GM18502 (cell line): ENCODE measurements at regions not wholly inside any gene's neighbourhood (a gene's known extent, or its start where the extent isn't known, plus 50 kb on each side); places are given as distances from the start of the nearest gene placed in this dataset.

Experiments
- ATAC-seq: cut with Tn5 transposase; IDR thresholded peaks from one replicate; pipeline ENCODE4 v1.9.1; 2021; ENCODE audit warnings: mild to moderate bottlenecking; ENCODE audit not compliant: unreplicated experiment, poor library complexity

GRCh38 chr3:10695595-10696285, 120.3 kb upstream of the SLC6A11 start:
- no peak for ATAC-seq

GRCh38 chr3:10697918-10698317, 118.1 kb upstream of the SLC6A11 start:
- ATAC-seq = no peak

- no peak for ATAC-seq
Measured at GRCh38 chr3:10700821-10701220, 115.2 kb upstream of the SLC6A11 start.

GRCh38 chr3:10702961-10703740, 112.9 kb upstream of the SLC6A11 start:
- no peak for ATAC-seq

GRCh38 chr3:10703875-10704274, 112.2 kb upstream of the SLC6A11 start:
- no peak for ATAC-seq

- ATAC-seq = no peak
Measured at GRCh38 chr3:10706156-10706739, 109.8 kb upstream of the SLC6A11 start.

- no peak for ATAC-seq
Measured at GRCh38 chr3:10706740-10707399, 109.2 kb upstream of the SLC6A11 start.

- no peak for ATAC-seq
Measured at GRCh38 chr3:10707400-10708215, 108.4 kb upstream of the SLC6A11 start.

- ATAC-seq = no peak
Measured at GRCh38 chr3:10708216-10708893, 107.7 kb upstream of the SLC6A11 start.

GRCh38 chr3:10709110-10709781, 106.8 kb upstream of the SLC6A11 start:
- no peak for ATAC-seq

- ATAC-seq = no peak
Measured at GRCh38 chr3:10712121-10712520, 103.9 kb upstream of the SLC6A11 start.

- ATAC-seq = no peak
Measured at GRCh38 chr3:10713656-10714055, 102.4 kb upstream of the SLC6A11 start.

- no peak for ATAC-seq
Measured at GRCh38 chr3:10715886-10716285, 100.1 kb upstream of the SLC6A11 start.

- no peak for ATAC-seq
Measured at GRCh38 chr3:10716964-10717363, 99.1 kb upstream of the SLC6A11 start.

- no peak for ATAC-seq
Measured at GRCh38 chr3:10717756-10718155, 98.3 kb upstream of the SLC6A11 start.

- ATAC-seq = no peak
Measured at GRCh38 chr3:10721101-10721500, 94.9 kb upstream of the SLC6A11 start.

- ATAC-seq = no peak
Measured at GRCh38 chr3:10722911-10723310, 93.1 kb upstream of the SLC6A11 start.

GRCh38 chr3:10723991-10724390, 92.0 kb upstream of the SLC6A11 start:
- ATAC-seq = no peak

GRCh38 chr3:10725067-10725466, 91.0 kb upstream of the SLC6A11 start:
- ATAC-seq = no peak
